GM12873 (cell line): ENCODE measurements at regions not wholly inside any gene's neighbourhood (a gene's known extent, or its start where the extent isn't known, plus 50 kb on each side); places are given as distances from the start of the nearest gene placed in this dataset.

ENCODE experiments used
- TF ChIP-seq, protein P1 (sequence below): IDR thresholded peaks from 2 replicates; pipeline ENCODE4 v1.5.1; 2012; ENCODE audit warnings: low read depth, mild to moderate bottlenecking, moderate library complexity, low read length, control low read depth; ENCODE audit not compliant: insufficient read depth; ENCODE audit errors: missing control alignments

DNA sequence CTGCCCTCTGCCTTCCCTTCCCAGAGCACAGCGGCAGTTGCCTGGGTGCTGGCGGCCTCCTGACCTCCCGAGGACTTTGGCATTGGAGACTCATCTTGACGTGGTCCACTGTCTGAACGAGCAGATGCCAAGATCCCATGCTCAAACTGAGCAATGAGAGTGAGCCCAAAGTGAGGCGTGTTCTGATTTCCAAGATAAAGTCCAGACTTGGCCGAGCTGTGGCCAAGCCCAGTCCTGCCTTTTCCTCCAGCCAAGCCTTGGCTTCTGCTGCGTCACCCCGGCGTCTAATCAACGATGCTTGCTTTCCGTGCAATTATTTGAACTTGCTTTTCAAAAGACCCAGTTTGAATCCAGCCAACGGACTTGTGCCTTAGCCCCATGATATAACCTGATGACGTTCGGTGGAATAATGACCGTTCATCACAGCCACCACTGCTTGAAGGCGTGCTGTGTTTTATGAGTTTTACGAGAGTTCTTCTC is 179.2 kb downstream of the IRF8 start:
- TF ChIP-seq, protein P1, sequence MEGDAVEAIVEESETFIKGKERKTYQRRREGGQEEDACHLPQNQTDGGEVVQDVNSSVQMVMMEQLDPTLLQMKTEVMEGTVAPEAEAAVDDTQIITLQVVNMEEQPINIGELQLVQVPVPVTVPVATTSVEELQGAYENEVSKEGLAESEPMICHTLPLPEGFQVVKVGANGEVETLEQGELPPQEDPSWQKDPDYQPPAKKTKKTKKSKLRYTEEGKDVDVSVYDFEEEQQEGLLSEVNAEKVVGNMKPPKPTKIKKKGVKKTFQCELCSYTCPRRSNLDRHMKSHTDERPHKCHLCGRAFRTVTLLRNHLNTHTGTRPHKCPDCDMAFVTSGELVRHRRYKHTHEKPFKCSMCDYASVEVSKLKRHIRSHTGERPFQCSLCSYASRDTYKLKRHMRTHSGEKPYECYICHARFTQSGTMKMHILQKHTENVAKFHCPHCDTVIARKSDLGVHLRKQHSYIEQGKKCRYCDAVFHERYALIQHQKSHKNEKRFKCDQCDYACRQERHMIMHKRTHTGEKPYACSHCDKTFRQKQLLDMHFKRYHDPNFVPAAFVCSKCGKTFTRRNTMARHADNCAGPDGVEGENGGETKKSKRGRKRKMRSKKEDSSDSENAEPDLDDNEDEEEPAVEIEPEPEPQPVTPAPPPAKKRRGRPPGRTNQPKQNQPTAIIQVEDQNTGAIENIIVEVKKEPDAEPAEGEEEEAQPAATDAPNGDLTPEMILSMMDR: no peak

DNA sequence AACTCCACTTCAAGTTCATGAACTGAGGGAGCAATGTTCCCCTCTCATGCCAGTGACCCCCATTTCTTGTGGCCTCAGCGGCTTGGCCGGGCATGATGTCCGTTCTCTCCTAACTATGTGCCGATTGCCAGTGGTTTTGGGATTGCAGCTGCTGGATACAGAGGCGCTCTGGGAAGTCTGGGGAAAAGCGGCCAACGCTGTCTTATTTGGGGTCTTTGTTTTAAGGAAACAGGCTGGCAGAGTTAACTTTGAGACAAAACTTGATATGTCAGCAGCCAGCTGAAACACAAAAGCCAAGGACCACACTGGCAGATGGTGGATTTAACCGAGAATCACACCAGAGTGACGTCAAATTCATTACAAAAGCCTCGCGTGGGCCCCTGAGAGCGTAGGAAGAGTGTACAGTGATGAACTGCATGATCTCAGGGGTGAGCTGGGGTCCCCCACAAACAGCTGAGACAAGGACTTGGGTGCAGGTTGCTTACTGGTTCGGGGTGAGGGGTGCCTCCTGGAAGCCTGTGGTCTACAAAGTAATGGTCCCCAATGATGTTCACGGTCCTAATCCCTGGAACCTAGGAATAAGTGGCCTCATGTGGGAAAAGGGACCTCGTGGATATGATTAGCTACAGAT is 180.4 kb downstream of the IRF8 start:
- TF ChIP-seq, protein P1: no peak

DNA sequence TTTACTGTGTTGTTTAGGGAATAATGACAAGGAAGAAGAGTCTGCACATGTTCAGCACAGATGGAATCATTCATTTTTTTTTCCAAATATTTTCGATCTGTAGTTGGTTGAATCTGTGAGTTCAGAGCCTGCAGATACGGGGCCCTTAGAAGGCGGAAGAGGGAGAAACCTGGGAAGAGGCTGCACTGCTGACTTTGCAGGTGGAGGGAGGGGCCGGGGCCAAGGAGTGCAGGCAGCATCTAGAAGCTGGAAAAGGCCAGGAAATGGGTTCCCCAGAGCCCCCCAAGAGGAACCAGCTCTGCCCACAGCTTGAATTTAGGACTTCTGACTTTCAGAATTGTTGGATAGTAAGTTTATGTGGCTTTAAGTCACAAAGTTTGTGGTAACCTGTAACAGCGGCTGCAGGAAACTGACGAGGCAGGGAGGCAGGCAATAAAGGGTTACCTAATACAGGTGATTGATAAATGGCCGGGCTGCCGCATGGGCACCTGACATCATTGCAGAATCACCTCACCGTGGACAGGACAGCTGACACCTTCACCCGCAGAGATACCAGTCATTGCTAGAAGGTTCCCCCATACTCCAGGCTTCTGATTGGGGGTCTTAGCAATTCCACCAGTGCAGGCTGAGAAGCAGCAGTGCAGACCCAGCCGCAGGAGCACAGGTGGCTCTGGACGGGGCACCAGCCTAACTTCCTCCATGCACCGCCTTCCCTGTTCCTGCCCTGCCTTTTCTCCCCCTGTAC is 181.3 kb downstream of the IRF8 start:
- TF ChIP-seq, protein P1: no peak

DNA sequence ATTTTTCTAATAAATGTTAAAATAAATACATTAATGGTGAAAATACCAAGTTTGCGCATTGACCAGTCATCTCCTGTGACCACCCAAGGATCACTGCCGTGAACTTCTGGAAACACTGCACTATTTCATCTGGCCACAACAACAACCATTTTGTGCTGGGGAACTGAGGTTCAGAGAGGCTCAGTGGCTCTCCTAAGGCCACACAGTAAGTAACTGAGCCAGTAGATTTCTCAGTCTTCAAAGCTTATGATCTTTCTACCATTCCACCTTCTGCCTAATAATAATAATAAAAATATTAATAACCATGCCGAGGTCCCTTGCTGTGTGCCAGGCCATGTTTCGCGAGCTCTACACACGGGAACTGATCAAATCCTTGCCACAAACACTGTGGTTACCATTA is 182.0 kb downstream of the IRF8 start:
- TF ChIP-seq, protein P1: no peak

DNA sequence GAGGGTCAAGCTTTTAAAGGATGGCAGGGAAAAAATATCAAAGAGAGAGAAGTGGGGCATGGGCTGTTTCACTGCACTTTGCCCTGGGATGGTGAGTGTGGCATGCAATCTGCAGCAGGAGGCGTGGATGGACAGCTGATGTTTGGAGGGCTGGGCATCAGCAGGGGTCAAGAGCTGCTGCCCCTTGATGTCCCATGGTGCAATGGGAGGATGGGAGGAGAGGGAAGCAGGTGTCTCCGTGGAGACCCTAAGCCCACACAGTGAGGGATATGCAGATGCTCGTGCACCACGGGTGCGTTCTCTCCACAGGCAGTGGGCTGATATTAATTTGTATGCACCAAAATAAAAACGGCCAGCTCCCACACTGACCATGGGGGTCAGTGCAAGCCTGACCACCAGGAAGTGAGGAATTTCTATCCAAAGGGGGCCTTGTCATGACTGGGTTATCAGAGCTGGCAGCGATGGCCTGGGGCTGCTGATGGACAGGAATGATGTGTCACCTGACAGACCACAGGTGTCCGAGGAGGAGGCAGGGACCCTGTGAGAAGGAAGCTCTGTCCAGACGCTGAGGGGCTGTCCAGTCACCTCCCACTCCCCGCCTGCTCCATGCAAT is 183.6 kb downstream of the IRF8 start:
- TF ChIP-seq, protein P1: no peak

DNA sequence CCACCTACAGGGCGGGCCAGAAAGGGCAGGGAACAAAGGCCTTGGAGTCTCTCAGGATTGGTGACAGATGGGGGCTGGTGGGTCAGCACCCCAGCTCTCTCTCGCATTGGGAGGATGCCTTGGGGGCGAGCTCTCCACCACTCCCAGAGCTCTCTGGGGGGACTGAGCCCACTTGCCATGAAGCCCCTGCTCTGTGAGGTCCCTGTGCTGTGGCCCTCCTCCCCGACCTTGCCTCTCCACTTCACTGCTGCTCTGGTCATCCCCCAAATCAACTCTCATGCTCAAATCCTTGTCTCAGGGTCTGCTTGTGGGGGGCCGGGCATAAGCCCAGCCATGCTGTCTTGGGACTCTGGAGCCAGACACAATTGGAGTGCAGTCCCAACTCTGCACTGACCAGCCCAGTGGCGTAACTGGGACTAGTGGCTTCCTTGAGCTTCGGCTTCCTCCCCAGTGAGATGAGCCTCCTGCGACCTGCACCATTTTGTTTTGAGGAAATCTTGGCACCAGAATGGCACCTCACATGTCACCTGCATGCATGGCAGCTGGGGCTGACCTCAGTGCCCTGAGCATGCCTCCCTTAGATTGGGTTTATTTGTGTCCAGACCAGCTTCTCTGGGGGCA is 184.5 kb downstream of the IRF8 start:
- TF ChIP-seq, protein P1: no peak

DNA sequence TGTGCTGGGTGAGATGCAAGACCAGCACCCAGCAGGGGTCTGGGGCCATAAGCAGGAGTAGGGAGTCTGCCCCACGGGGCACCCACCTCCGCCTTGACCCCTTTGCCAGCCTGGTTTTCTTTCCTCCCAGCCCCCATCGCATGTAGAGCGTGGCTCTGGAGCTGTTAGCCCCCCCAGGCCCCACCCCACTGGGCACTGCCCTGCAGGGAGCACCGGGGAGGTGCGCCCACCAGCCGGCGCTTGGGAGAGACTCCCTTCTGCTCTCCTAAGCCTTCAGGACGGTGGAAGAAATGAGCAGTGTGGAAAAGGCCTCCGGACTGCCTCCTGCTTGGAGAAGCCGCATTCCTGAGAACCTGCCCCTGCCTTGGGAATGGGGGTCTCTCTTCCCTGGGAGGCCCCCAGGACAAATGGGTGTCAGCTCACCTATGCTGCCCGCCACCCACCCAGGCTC is 186.2 kb downstream of the IRF8 start:
- TF ChIP-seq, protein P1: no peak
